VCaP (cell line): ENCODE measurements at regions not wholly inside any gene's neighbourhood (a gene's known extent, or its start where the extent isn't known, plus 50 kb on each side); places are given as distances from the start of the nearest gene placed in this dataset.

Source experiments
- H3K27ac ChIP-seq: fragments of 450-650 bp; 2 replicates; pipeline ENCODE4 v1.5.1; 2017
- TF ChIP-seq, protein P1 (sequence below): fragments of 450-650 bp; conservative IDR thresholded peaks from 2 replicates; pipeline ENCODE4 v1.5.1; 2017; ENCODE audit warnings: mild to moderate bottlenecking, moderate library complexity

DNA sequence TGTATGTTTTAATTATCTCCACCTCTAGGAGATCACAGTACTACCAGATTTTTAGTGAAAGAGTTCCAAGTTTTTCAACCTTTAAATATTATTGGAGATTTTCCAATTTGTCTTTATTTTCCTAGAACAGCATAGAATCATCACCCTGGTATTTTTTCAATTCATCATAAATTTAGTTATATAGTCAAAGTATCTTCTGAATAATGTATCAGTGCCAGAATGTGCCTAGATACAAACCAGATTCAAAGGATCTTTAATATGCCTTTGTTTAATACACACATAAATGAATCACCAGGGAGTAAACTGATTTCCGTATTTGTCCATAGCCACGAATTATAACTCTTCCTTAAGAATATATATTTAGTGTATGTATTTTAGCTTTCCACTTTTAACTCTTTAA, 1373.1 kb downstream of the STIM2 start:
- no peak overlapping the region for H3K27ac ChIP-seq
- TF ChIP-seq, protein P1, sequence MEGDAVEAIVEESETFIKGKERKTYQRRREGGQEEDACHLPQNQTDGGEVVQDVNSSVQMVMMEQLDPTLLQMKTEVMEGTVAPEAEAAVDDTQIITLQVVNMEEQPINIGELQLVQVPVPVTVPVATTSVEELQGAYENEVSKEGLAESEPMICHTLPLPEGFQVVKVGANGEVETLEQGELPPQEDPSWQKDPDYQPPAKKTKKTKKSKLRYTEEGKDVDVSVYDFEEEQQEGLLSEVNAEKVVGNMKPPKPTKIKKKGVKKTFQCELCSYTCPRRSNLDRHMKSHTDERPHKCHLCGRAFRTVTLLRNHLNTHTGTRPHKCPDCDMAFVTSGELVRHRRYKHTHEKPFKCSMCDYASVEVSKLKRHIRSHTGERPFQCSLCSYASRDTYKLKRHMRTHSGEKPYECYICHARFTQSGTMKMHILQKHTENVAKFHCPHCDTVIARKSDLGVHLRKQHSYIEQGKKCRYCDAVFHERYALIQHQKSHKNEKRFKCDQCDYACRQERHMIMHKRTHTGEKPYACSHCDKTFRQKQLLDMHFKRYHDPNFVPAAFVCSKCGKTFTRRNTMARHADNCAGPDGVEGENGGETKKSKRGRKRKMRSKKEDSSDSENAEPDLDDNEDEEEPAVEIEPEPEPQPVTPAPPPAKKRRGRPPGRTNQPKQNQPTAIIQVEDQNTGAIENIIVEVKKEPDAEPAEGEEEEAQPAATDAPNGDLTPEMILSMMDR, result no peak

DNA sequence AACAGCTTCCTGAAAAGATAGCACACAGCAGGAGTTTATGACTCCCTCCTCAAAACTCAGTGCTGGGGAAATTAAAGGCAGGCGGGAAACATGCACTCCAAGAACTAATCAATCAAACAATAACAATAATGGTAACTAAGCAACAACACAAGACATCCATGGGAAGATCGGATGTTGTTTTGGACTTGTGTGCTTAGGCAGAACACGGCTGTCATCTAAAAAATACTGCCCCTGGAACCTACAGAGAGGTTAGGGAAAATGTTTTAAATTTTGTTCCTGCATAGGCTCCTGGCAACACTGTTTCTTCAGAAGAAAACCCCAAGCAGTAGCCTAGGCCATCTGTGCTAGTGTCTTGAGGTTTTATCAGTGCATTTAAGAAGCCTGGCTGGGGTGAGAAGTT, 1378.2 kb downstream of the STIM2 start:
- TF ChIP-seq, protein P1, result no peak

DNA sequence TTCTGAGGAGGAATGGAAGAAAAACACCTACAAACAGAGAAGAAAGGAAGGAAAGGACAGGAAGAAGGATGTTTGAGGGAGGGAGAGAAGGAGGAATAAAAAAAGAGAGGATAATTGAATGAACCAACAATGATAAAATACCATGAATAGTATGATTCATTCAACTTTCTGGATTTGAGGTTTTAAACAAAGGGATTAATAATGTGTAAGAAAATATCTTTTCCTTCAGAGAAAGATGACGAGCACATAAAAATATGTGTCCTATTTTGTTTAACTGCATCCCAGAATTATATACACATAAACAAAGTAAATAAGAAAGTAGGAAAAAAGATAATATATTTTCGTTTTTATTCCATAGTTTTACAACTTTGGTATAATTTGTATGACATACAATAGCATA, 1380.4 kb downstream of the STIM2 start:
- H3K27ac ChIP-seq, result no peak overlapping the region
- TF ChIP-seq, protein P1, result no peak

More for the DNA sequence above, 1378.2 kb downstream of the STIM2 start:
- no peak overlapping the region for H3K27ac ChIP-seq

- TF ChIP-seq, protein P1, result no peak
- no peak overlapping the region for H3K27ac ChIP-seq
Observed at GRCh38 chr4:28247805-28248204, 1387.2 kb downstream of the STIM2 start.

- TF ChIP-seq, protein P1, result no peak
- H3K27ac ChIP-seq, result no peak overlapping the region
Observed at GRCh38 chr4:28248269-28248668, 1387.6 kb downstream of the STIM2 start.

GRCh38 chr4:28250646-28251045, 1390.0 kb downstream of the STIM2 start:
- TF ChIP-seq, protein P1, result no peak
- H3K27ac ChIP-seq, result no peak overlapping the region

- TF ChIP-seq, protein P1, result no peak
- H3K27ac ChIP-seq, result no peak overlapping the region
Observed at GRCh38 chr4:28251831-28252230, 1391.2 kb downstream of the STIM2 start.

GRCh38 chr4:28254003-28254402, 1393.4 kb downstream of the STIM2 start:
- TF ChIP-seq, protein P1, result no peak
- H3K27ac ChIP-seq, result no peak overlapping the region
